NCI-H2081 (cell line): ENCODE measurements at regions not wholly inside any gene's neighbourhood (a gene's known extent, or its start where the extent isn't known, plus 50 kb on each side); places are given as distances from the start of the nearest gene placed in this dataset.

ENCODE experiments used
- DNase-seq, 2 experiments: peaks; one replicate each; lab custom pipeline; 2025; lab: John Stamatoyannopoulos, UW

- DNase-seq = no peak
Observed at GRCh38 chr3:144626835-144627234, 655.2 kb downstream of the DIPK2A start.

DNA sequence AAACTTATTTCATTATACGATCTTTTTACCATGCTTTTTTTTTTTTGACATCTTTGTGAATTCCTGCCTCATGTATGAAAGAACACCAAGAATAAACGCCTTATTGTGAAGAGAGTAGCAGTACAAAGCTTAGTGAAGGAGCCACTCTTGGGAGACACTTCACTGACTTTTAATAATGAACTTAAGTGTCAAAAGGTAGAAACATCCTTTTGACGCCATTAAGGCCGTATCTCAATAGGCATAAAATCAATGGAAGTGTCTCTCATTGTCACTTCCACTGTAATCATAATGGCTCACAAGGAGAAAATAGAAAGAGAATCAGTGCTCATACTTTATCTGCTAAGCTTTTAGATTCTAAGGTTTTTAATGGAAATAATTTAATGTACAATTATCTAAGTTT lies 657.8 kb downstream of the DIPK2A start:
- DNase-seq = no peak

GRCh38 chr3:144636833-144637232 lies 665.2 kb downstream of the DIPK2A start:
- DNase-seq = no peak

- no peak for DNase-seq
Observed at GRCh38 chr3:144638009-144638408, 666.4 kb downstream of the DIPK2A start.

- DNase-seq = no peak
Observed at GRCh38 chr3:144643771-144644198, 672.2 kb downstream of the DIPK2A start.

GRCh38 chr3:144645300-144645699 lies 673.7 kb downstream of the DIPK2A start:
- DNase-seq = no peak

GRCh38 chr3:144650380-144650779 lies 678.8 kb downstream of the DIPK2A start:
- DNase-seq = no peak

- no peak for DNase-seq
Observed at GRCh38 chr3:144652573-144652972, 681.0 kb downstream of the DIPK2A start.

- DNase-seq = no peak
Observed at GRCh38 chr3:144655423-144655822, 683.8 kb downstream of the DIPK2A start.

DNA sequence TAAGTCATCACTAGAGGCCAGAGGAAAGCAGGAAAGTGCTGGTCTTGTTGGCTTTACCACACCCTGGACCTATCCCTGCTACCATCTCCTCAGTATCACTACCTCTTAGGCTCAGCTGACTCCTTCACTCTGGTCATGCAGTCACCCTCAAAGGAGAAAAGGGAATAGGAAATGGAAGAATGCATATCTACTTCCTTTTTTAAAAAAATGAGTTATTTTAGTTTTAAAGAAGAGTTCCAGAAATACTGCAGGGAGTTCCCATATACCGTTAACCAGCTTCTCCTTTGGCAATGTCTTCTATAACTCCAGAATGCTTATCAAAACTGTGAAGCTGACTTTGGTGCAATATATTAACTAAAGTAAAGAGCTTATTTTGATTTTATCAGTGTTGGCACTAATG lies 688.6 kb downstream of the DIPK2A start:
- no peak for DNase-seq

DNA sequence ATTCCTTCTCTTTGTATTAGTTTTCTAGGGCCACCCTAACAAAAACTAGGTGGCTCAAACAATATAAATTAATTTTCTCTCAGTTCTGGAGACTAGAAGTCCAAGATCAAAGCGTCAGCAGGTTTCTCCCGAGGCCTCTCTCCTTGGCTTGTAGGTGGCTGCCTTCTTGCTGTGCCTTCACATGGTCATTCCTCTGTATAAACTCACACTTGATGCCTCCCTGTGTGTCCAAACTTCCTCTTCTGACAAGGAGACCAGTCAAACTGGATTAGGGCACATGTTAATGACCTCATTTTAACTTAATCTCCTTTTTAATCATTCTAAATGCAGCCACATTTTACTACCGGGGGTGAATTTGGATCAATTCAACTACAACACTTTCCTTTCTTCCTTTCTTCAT lies 691.1 kb downstream of the DIPK2A start:
- DNase-seq = no peak

DNA sequence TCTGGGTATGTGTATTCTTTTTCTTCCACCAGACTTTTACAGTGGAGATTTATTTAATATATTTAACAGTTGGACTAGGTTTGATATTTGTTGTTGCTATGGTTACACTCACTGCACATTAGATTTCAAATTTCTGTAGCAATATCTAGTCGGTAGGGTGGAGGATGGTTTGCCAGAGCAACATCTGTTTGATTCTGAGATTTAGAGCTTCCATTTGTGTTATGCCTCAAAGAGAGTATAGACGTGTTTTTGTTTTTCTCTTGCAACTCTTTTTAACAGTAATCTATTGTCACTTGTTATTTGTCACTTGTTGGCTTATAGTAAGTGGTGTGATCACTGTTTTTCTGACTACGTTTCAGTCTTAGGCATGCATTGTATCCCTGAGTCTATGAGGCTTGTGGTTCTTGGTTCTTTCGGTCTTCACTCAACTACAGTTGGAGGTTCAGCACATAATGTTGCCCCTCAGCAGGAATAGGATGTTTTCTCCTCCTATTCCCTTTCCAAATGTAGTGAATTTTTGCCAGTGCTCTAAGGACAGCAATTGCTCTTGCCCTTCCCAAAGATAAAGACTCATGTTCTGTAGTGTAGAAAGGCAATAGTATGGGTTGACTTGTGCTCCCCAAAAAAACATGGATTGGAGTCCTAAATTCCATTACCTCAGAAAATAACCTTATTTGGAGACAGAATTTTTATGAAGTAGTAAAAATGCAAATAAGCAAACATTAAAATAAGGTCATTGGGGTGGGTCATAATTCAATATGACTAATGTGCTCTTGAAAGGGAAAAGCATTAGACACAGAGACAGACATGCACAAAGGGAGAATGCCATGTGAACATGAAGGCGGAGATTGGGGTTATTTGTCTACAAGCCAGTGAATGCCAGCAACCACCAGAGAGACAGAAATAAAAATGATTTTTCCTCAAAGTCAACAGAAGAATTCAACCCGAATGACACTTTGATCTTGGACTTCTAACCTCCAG lies 692.1 kb downstream of the DIPK2A start:
- DNase-seq = no peak

DNA sequence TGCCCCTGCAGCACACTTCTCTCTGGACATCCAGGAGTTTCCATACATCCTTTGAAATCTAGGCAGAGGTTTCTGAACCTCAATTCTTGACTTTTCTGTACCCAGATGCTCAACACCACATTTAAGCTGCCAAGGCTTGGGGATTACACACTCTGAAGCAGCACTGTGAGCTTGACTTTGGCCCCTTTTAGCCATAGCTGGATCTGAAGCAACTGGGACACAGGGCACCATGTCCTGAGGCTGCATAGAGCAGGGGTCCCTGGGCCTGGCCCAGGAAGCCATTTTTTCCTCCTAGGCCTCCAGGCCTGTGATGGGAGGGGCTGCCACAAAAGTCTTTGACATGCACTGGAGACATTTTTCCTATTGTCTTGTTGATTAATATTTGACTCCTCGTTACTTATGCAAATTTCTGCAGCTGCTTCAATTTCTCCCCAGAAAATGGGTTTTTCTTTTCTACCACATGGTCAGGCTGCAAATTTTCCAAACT lies 694.0 kb downstream of the DIPK2A start:
- DNase-seq = no peak

DNA sequence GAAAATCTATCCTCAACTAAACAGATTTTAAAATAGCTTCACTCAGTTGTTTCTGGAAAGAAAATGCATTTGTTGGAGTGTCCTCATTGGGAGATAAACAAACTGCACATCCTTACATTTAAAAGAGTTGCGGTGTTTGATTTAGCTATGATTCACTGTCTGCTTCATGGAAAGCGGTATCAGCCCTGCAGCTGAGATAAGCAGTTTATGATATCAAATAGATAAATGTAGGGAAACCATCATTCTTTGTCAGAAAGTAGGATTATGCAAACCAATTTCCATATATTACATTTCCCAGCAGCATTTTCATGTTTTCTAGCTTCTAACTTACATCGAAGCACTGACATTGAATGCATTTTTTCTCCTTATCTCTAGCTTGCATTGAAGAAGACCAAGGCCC lies 698.9 kb downstream of the DIPK2A start:
- DNase-seq = no peak

DNA sequence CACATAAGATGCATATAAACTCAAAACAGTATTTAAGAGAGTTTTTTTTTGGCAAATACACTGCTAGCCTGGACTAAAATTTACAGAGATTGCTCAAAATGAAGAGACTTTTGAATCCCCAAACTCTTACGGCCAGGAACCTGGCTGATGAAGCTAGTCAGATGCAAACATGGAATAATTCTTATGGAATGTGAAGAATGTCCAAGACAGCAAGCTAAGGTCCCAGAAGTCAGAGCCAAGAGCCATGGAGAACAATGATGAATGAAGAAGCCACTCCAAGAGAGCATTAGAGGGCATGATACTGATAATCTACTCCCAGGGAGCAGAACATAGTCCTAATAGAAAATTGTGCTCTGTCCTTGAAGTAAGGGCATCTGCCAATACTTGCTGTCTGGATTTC lies 705.5 kb downstream of the DIPK2A start:
- DNase-seq = no peak

DNA sequence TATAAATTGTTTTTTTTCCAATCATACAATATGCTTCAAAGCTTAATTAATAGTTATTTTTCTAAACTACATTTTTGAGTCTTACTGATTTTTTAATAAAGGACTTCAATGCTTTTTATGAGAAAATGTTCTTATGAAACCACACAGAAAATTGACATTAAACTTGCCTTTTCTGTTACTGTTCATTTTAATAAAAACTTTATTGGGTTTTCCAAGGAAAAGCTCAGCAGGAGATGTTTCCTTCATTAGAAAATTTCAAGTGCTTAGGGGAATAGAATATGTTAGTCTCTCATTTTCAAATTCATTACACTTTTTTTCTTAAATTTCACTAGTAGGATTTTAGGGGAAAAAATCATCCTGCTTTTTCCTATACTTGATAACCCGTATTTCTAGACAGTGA lies 711.4 kb downstream of the DIPK2A start:
- DNase-seq = no peak

- no peak for DNase-seq
Observed at GRCh38 chr3:144687862-144688261, 716.2 kb downstream of the DIPK2A start.

GRCh38 chr3:144692488-144692887 lies 720.9 kb downstream of the DIPK2A start:
- DNase-seq = no peak

GRCh38 chr3:144708437-144708836 lies 736.8 kb downstream of the DIPK2A start:
- peak in 1 of 2 experiments; percentile 48 for DNase-seq

GRCh38 chr3:144737281-144737680 lies 765.7 kb downstream of the DIPK2A start:
- no peak for DNase-seq

- peak in 1 of 2 experiments; percentile 26 for DNase-seq
Observed at GRCh38 chr3:144743225-144743668, 771.6 kb downstream of the DIPK2A start.

GRCh38 chr3:144744473-144744872 lies 772.9 kb downstream of the DIPK2A start:
- DNase-seq = no peak

GRCh38 chr3:144746631-144747030 lies 775.0 kb downstream of the DIPK2A start:
- DNase-seq = no peak
